GM21390 (cell line): ENCODE measurements at regions not wholly inside any gene's neighbourhood (a gene's known extent, or its start where the extent isn't known, plus 50 kb on each side); places are given as distances from the start of the nearest gene placed in this dataset.

Source experiments
- ATAC-seq: cut with Tn5 transposase; IDR thresholded peaks from one replicate; pipeline ENCODE4 v1.9.1; 2021; ENCODE audit not compliant: unreplicated experiment

GRCh38 chr12:77504466-77504865 is 326.2 kb upstream of the NAV3 start:
- ATAC-seq, result no peak

- ATAC-seq, result no peak
Measured at GRCh38 chr12:77500089-77500488, 330.6 kb upstream of the NAV3 start.

GRCh38 chr12:77497647-77498046 is 333.0 kb upstream of the NAV3 start:
- no peak for ATAC-seq

DNA sequence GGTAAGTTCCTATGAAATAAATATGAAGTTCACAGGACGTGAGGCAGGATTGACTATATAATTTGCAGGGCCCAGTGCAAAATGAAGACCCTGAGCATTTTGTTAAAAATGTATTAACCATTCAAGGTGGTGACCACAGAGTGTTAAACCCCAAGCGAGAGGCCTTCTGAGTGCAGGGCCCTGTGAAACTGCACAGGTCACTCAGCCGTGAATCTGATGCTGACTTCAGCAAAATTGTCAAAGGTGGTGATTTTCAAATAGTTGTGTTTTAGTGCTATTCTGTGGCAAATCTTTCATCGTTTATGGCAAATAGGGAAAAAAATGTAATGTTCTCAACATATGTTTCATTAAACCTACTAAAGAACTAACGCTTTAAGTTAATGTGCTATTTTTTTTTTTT is 334.0 kb upstream of the NAV3 start:
- no peak for ATAC-seq

GRCh38 chr12:77494296-77494695 is 336.4 kb upstream of the NAV3 start:
- no peak for ATAC-seq

GRCh38 chr12:77493302-77494168 is 337.2 kb upstream of the NAV3 start:
- no peak for ATAC-seq

DNA sequence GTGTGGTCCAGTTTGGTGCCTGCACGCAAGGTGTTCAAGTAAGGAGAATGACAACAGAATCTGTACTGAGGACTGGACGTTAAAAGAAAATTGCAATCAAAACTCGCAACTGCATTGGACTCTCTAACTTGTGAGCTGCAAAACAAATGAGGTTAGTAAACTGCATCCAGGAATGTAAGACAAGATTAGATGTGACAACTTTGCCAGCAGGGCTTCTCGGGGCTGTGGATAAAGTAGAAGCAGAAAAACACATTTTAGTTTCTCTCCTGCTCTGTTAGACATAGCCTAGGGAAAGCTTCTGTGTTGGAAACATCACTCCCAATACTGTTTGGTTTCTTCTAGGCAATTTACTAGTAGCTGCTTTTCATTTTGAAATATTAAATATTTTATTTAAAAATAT is 338.2 kb upstream of the NAV3 start:
- no peak for ATAC-seq

DNA sequence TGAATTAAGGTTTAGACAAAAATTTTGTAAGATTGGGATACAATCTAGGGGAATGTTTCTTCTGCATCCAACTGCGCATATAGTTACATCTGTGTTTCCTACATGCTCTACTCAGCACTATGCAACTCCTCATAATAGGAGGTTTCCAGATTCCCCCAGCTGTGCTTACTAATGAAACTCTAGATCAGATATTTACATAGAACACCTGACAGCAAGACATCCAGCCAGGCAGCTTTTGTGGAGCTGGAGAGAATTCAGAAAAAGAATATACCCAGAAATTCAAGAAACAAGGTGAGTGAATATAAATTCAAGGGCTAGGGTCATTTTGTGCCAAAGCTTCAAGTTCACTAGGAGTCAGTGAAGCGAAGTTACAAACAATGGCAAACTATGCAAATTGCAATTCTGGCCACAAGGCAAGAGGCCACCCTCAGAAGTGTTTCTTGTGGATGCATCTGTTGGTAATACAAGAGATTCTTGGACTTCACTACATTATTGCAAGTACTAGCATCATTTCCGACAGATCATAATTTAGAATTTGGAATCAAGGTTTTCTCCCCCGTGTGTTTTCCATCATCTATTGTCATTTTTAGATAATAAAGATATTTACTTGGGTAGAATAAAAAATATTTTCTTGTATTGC is 341.2 kb upstream of the NAV3 start:
- ATAC-seq, result no peak

GRCh38 chr12:77488041-77488620 is 342.6 kb upstream of the NAV3 start:
- no peak for ATAC-seq

GRCh38 chr12:77486872-77487271 is 343.8 kb upstream of the NAV3 start:
- no peak for ATAC-seq

GRCh38 chr12:77485961-77486854 is 344.5 kb upstream of the NAV3 start:
- ATAC-seq, result no peak

DNA sequence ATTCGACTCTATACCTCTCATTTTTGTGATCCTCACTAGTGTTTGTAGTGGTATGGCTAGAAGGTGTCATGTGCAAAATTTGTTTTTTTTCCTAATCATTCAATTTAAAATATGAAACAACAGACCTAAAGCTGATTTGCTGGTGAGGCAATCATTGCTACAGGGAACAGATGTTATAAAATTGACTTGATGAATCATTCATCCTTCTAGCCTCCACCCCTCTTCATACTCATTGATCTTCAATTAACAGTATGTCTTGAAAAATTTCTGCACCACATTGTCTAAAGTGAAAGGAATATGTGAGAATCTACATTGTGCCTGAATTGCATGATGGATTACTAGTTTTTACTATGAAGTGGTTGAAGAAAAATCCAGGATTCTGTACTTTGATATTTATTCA is 349.0 kb upstream of the NAV3 start:
- no peak for ATAC-seq

DNA sequence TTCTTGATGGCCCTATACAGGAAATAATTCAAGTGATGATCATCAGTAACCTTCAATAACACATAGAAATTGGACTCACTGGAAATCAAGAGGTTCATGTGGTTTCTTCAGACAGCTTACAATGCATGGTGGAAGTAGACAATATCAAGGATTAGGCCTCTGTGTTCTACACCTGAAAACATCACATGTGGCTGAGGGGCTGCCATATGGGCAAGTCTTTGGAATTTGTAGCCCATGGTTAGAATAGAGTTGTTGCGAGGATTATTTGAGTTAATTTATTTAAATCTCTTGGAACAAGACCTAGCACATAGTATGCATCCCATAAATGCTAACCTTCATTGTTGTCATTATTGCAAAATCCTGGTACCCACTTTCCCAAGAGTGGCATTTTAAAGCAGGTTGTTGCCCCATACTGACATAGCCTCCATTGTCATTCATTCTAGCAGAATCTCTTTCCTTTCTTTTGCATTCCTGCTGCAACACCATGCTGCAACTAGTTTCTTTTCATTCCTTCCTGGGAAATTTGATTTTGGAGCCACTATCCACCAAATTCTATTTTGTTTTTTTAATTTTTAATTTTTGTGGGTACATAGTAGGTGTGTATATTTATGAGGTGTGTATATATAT is 352.7 kb upstream of the NAV3 start:
- ATAC-seq, result no peak

DNA sequence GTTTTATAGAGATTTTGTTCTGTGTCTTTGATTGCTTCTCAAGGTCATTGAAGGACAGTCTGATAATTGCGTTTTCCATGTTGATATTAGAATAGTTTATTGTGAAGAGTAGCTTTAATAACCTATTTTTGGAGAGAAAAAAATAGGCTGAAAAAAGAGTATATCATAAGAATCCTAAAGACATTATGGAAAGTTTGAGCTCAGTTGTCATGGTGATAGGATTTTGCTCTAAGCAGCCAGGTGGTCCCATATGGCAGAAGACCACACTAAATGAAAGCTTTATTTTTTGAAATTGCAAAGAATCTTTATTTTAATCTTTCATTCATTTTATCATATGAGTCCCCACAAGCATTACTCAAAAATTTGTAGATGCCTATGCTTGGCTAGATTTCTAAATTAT is 358.9 kb upstream of the NAV3 start:
- ATAC-seq, result no peak

DNA sequence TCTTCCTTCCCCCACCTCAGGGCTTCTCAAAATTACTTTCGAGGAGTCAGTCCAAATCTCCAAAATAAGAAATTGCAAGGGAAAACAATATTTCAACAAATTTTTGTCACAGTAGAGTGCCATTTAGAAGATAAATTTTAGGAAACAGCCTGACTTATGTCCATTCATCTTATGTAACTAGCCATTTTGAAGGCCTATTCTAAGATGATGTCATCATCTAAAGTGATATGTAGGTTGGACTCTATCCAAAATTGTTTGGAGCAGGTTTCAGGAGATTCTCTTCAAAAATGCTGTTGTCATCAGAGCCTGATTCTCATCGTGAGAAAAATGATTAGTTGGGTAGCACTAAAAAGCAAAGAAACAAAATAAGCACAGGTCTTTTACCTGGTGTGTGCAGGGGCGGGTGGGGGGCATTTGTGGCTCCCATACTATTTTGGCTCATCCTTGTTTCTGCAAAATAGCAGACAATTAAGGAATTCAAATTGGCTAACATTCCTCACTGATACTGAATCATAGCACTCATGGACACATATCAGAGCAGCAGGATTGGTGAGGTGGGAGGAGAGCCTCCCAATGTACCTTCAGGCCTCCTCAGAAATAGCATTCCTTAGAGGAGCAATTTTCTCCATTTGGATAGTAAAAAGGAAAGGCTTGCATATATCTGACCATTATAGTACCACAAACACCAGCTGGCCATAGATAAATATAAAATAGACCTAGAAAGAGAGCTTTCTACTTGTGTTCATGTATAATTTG is 360.9 kb upstream of the NAV3 start:
- no peak for ATAC-seq

- ATAC-seq, result no peak
Measured at GRCh38 chr12:77442633-77443032, 377.3 kb upstream of the E2F7 start.

- no peak for ATAC-seq
Measured at GRCh38 chr12:77439749-77440148, 374.4 kb upstream of the E2F7 start.

GRCh38 chr12:77438644-77439043 is 373.3 kb upstream of the E2F7 start:
- no peak for ATAC-seq

- ATAC-seq, result no peak
Measured at GRCh38 chr12:77437206-77437605, 371.8 kb upstream of the E2F7 start.

- ATAC-seq, result no peak
Measured at GRCh38 chr12:77435446-77436091, 370.2 kb upstream of the E2F7 start.
